Right lobe of liver (tissue), 6 donors: ENCODE measurements at regions not wholly inside any gene's neighbourhood (a gene's known extent, or its start where the extent isn't known, plus 50 kb on each side); places are given as distances from the start of the nearest gene placed in this dataset.

Experiments
- ATAC-seq, 4 donors: fragments of 200-7000 bp; cut with Tn5 transposase; one replicate each; pipeline ENCODE4 v1.9.1; 2020; ENCODE audit warnings: mild to moderate bottlenecking in 4 of 4, moderate library complexity in 4 of 4
- DNase-seq, 3 donors: peaks; one replicate each; pipeline ENCODE4 v3.0.0-alpha.2; 2020
- H3K27ac ChIP-seq, 3 donors: fragments of 200-600 bp; one replicate each; pipeline ENCODE4 v1.8.0; 2022
- H3K27me3 ChIP-seq, 2 donors: fragments of 200-600 bp; one replicate each; pipeline ENCODE4 v1.8.0; 2022
- H3K36me3 ChIP-seq, 4 donors: fragments of 200-600 bp; sonication (generic) in 1 of 4; one replicate each; pipeline versions ENCODE4 v1.5.1 to v1.8.0; 2017 to 2022; ENCODE audit warnings: control low read depth in 1 of 4
- H3K4me1 ChIP-seq, 4 donors: fragments of 200-600 bp; sonication (generic) in 1 of 4; one replicate each; pipeline versions ENCODE4 v1.5.1 to v1.8.0; 2017 to 2022; ENCODE audit warnings: control low read depth in 1 of 4
- H3K4me3 ChIP-seq, 3 donors: fragments of 200-600 bp; one replicate each; pipeline ENCODE4 v1.8.0; 2022
- H3K9me3 ChIP-seq, 4 donors: fragments of 200-600 bp; sonication (generic) in 1 of 4; one replicate each; pipeline versions ENCODE4 v1.5.1 to v1.8.0; 2017 to 2022; ENCODE audit warnings: control low read depth in 1 of 4
- CTCF ChIP-seq, 4 donors: fragments of 200-600 bp in 3 of 4; fragments of 450-650 bp in 1 of 4; IDR thresholded peaks; one replicate each; pipeline versions ENCODE4 v1.5.1 to v1.8.0; 2016 to 2022; ENCODE audit warnings: antibody characterized with exemption in 4 of 4, mild to moderate bottlenecking in 2 of 4
- POLR2A ChIP-seq: fragments of 450-650 bp; IDR thresholded peaks from one replicate; pipeline ENCODE4 v1.6.1; 2017; ENCODE audit warnings: antibody characterized with exemption, mild to moderate bottlenecking
- WGBS: methylation state at CpG from one replicate; pipeline ENCODE4 v1.1.6; 2018; ENCODE audit warnings: low coverage, low lambda C conversion rate; ENCODE audit not compliant: insufficient coverage; ENCODE audit errors: missing lambda C conversion rate; 5-methylcytosine and 5-hydroxymethylcytosine counted together
- intact Hi-C, 2 donors: fragments of 100-400 bp; cut with DNase I; formaldehyde crosslinking; loops; one replicate each; pipeline versions ENCODE4 v1.11.2 to v1.14.1; 2022
- donor health status: DM: no; HTN: yes; CAD: no.
- donor health status: DM: no; HTN: no; CAD: no.
- donor health status: DM: no; HTN: no; CAD: no.
- donor health status: DM: no; HTN: yes; CAD: no.
- donor health status: DM: no; HTN: yes; CAD: no.

- 16% methylated on average over 1 of the region's 1 CpG for WGBS
- peak in 1 of 4 donors; percentile 40 for ATAC-seq
- Histone ChIP-seq H3K4me1 (no peaks in the 10 kb centered on the region), H3K27me3 (no peaks in the 10 kb centered on the region), H3K36me3 (no peaks in the 10 kb centered on the region), H3K4me3 (no peak overlapping the region), H3K9me3 (no peaks in the 10 kb centered on the region), H3K27ac (no peak overlapping the region)
- DNase-seq, result no peak
- no peak for TF ChIP-seq CTCF (IDR thresholded peaks at IDR 0.05)
- no peak for TF ChIP-seq POLR2A
- intact Hi-C loops, result no loop called here
Observed at GRCh38 chr7:96638669-96639068, 71.0 kb downstream of the SEM1 start.

GRCh38 chr7:96637522-96637921, 72.1 kb downstream of the SEM1 start:
- ATAC-seq, result no peak
- intact Hi-C loops, result no loop called here
- no peaks in the 10 kb centered on the region for H3K27me3 ChIP-seq
- TF ChIP-seq POLR2A (no peak), CTCF (IDR thresholded peaks at IDR 0.05) (no peak)
- DNase-seq, result no peak
- no peak overlapping the region for H3K4me3 ChIP-seq
- no peaks in the 10 kb centered on the region for H3K4me1 ChIP-seq
- no peaks in the 10 kb centered on the region for H3K9me3 ChIP-seq
- H3K36me3 ChIP-seq, result no peaks in the 10 kb centered on the region
- H3K27ac ChIP-seq, result no peak overlapping the region

GRCh38 chr7:96636979-96637378, 72.7 kb downstream of the SEM1 start:
- ATAC-seq, result no peak
- 83% methylated on average over 2 of the region's 3 CpGs for WGBS

GRCh38 chr7:96636342-96636860, 73.2 kb downstream of the SEM1 start:
- Histone ChIP-seq H3K27ac (no peak overlapping the region), H3K9me3 (no peaks in the 10 kb centered on the region), H3K36me3 (no peaks in the 10 kb centered on the region), H3K27me3 (no peaks in the 10 kb centered on the region), H3K4me1 (no peaks in the 10 kb centered on the region), H3K4me3 (no peak overlapping the region)
- WGBS, result 64% methylated on average over 1 of the region's 1 CpG
- no peak for DNase-seq
- TF ChIP-seq CTCF (IDR thresholded peaks at IDR 0.05), result no peak
- no peak for TF ChIP-seq POLR2A
- intact Hi-C loops, result no loop called here
- no peak for ATAC-seq

More at GRCh38 chr7:96636979-96637378, 72.7 kb downstream of the SEM1 start:
- H3K27ac ChIP-seq, result no peak overlapping the region
- no peaks in the 10 kb centered on the region for H3K36me3 ChIP-seq
- no peak for DNase-seq
- no peaks in the 10 kb centered on the region for H3K4me1 ChIP-seq
- H3K4me3 ChIP-seq, result no peak overlapping the region
- H3K9me3 ChIP-seq, result no peaks in the 10 kb centered on the region
- no peaks in the 10 kb centered on the region for H3K27me3 ChIP-seq
- TF ChIP-seq CTCF (IDR thresholded peaks at IDR 0.05), result no peak
- no peak for TF ChIP-seq POLR2A
- intact Hi-C loops, result no loop called here

GRCh38 chr7:96629884-96630283, 79.8 kb downstream of the SEM1 start:
- Histone ChIP-seq H3K36me3 (no peaks in the 10 kb centered on the region), H3K27ac (no peak overlapping the region), H3K9me3 (no peaks in the 10 kb centered on the region), H3K4me1 (no peaks in the 10 kb centered on the region), H3K4me3 (no peak overlapping the region), H3K27me3 (no peaks in the 10 kb centered on the region)
- no peak for DNase-seq
- TF ChIP-seq POLR2A (no peak), CTCF (IDR thresholded peaks at IDR 0.05) (no peak)
- intact Hi-C loops, result no loop called here
- peak in 1 of 4 donors; percentile 62 for ATAC-seq
- WGBS, result no CpG with 5 or more reads among the region's 2 CpGs
